Mesenchymal stem cell (in vitro differentiated cells and primary cell): ENCODE measurements at regions not wholly inside any gene's neighbourhood (a gene's known extent, or its start where the extent isn't known, plus 50 kb on each side); places are given as distances from the start of the nearest gene placed in this dataset.

Experiments
- DNase-seq: peaks from one replicate; pipeline ENCODE4 v3.0.0-alpha.2; 2013
- H2AFZ ChIP-seq: one replicate; pipeline ENCODE4 v1.6.1; 2013; ENCODE audit warnings: low read depth, mild to moderate bottlenecking, control low read depth, inconsistent platforms, low read length, moderate library complexity
- H2AK5ac ChIP-seq: 2 replicates; pipeline ENCODE4 v1.6.1; 2013; ENCODE audit warnings: low read length, moderate library complexity, mild to moderate bottlenecking, inconsistent platforms; ENCODE audit not compliant: severe bottlenecking
- H2BK120ac ChIP-seq: one replicate; pipeline ENCODE4 v1.6.1; 2013; ENCODE audit warnings: low read depth, mild to moderate bottlenecking, inconsistent platforms, low read length, moderate library complexity
- H2BK12ac ChIP-seq, 2 experiments: one replicate each; pipeline ENCODE4 v1.6.1; 2013; ENCODE audit warnings: inconsistent platforms in 2 of 2, low read length in 2 of 2, mild to moderate bottlenecking in 2 of 2, moderate library complexity in 2 of 2, control low read depth in 1 of 2
- H2BK15ac ChIP-seq: one replicate; pipeline ENCODE4 v1.6.1; 2013; ENCODE audit warnings: mild to moderate bottlenecking, low read depth, inconsistent platforms; ENCODE audit not compliant: poor library complexity, severe bottlenecking
- H2BK5ac ChIP-seq: 2 replicates; pipeline ENCODE4 v1.6.1; 2013; ENCODE audit warnings: low read depth, mild to moderate bottlenecking, low read length, control low read depth, inconsistent platforms; ENCODE audit not compliant: poor library complexity, severe bottlenecking
- H3K14ac ChIP-seq, 2 experiments: one replicate each; pipeline ENCODE4 v1.6.1; 2013; ENCODE audit warnings: inconsistent platforms in 2 of 2, low read length in 2 of 2, control low read depth in 1 of 2, mild to moderate bottlenecking in 1 of 2, moderate library complexity in 1 of 2
- H3K18ac ChIP-seq, 2 experiments: one replicate each; pipeline ENCODE4 v1.6.1; 2013; ENCODE audit warnings: inconsistent platforms in 2 of 2, low read length in 2 of 2, control low read depth in 1 of 2, low read depth in 1 of 2, mild to moderate bottlenecking in 1 of 2
- H3K23ac ChIP-seq, 2 experiments: one replicate each; pipeline ENCODE4 v1.6.1; 2013; ENCODE audit warnings: inconsistent platforms in 2 of 2, low read length in 2 of 2, mild to moderate bottlenecking in 2 of 2, moderate library complexity in 2 of 2, control low read depth in 1 of 2
- H3K27ac ChIP-seq: 2 replicates; pipeline ENCODE4 v1.5.1; 2013; ENCODE audit warnings: mild to moderate bottlenecking, moderate library complexity, low read length, control low read depth, inconsistent platforms; ENCODE audit not compliant: poor library complexity, severe bottlenecking
- H3K27me3 ChIP-seq, 2 experiments: 2 replicates each; pipeline versions ENCODE4 v1.6.1 to v1.7.0; 2013; ENCODE audit warnings: low read length in 2 of 2, mild to moderate bottlenecking in 2 of 2, moderate library complexity in 2 of 2, control low read depth in 1 of 2, inconsistent platforms in 1 of 2; ENCODE audit not compliant: control insufficient read depth in 1 of 2, insufficient read depth in 1 of 2
- H3K36me3 ChIP-seq, 2 experiments: 2 replicates each; pipeline versions ENCODE4 v1.6.1 to v1.7.0; 2013; ENCODE audit warnings: low read length in 2 of 2, control low read depth in 1 of 2, inconsistent platforms in 1 of 2, low read depth in 1 of 2, mild to moderate bottlenecking in 1 of 2; ENCODE audit not compliant: insufficient read depth in 2 of 2, control insufficient read depth in 1 of 2
- H3K4ac ChIP-seq, 2 experiments: one replicate each; pipeline ENCODE4 v1.6.1; 2013; ENCODE audit warnings: inconsistent platforms in 2 of 2, low read length in 2 of 2, mild to moderate bottlenecking in 2 of 2, moderate library complexity in 2 of 2, control low read depth in 1 of 2, low read depth in 1 of 2
- H3K4me1 ChIP-seq: 2 replicates; pipeline ENCODE4 v1.6.1; 2013; ENCODE audit warnings: low read depth, low read length, control low read depth; ENCODE audit not compliant: control insufficient read depth, insufficient read depth
- H3K4me2 ChIP-seq: 2 replicates; pipeline ENCODE4 v1.6.1; 2013; ENCODE audit warnings: low read length, mild to moderate bottlenecking, inconsistent platforms; ENCODE audit not compliant: poor library complexity, severe bottlenecking
- H3K4me3 ChIP-seq, 2 experiments: 2 replicates each; pipeline versions ENCODE4 v1.5.1 to v1.7.0; 2013; ENCODE audit warnings: low read length in 2 of 2, mild to moderate bottlenecking in 2 of 2, control low read depth in 1 of 2, low read depth in 1 of 2; ENCODE audit not compliant: insufficient read depth in 1 of 2
- H3K79me1 ChIP-seq: replicated peaks from 2 replicates; pipeline ENCODE4 v1.6.1; 2013; ENCODE audit warnings: mild to moderate bottlenecking, control low read depth, low read length, inconsistent platforms; ENCODE audit not compliant: poor library complexity, severe bottlenecking
- H3K9ac ChIP-seq: 2 replicates; pipeline ENCODE4 v1.7.0; 2013; ENCODE audit warnings: mild to moderate bottlenecking, low read length, moderate library complexity
- H3K9me3 ChIP-seq: 2 replicates; pipeline ENCODE4 v1.7.0; 2013; ENCODE audit warnings: mild to moderate bottlenecking, low read length; ENCODE audit not compliant: control insufficient read depth
- H4K8ac ChIP-seq: one replicate; pipeline ENCODE4 v1.6.1; 2013; ENCODE audit warnings: inconsistent platforms, mild to moderate bottlenecking, low read length, moderate library complexity
- H4K91ac ChIP-seq: one replicate; pipeline ENCODE4 v1.6.1; 2013; ENCODE audit warnings: mild to moderate bottlenecking, low read length, inconsistent platforms
- WGBS: methylation state at CpG from one replicate; pipeline ENCODE4 v1.1.7; 2013; ENCODE audit warnings: mixed read lengths; 5-methylcytosine and 5-hydroxymethylcytosine counted together

- Histone ChIP-seq H2BK12ac (no peak overlapping the region), H3K79me1 (no peaks in the 10 kb centered on the region), H3K9me3 (no peaks in the 10 kb centered on the region), H4K8ac (no peak overlapping the region), H2AFZ (no peak overlapping the region), H3K36me3 (no peaks in the 10 kb centered on the region), H3K4me3 (no peak overlapping the region), H3K4me2 (no peak overlapping the region), H3K27ac (no peak overlapping the region), H3K14ac (no peak overlapping the region), H2BK15ac (no peak overlapping the region), H3K9ac (no peak overlapping the region), H4K91ac (no peak overlapping the region), H3K4me1 (no peaks in the 10 kb centered on the region), H3K23ac (no peak overlapping the region), H2AK5ac (no peak overlapping the region), H2BK5ac (no peak overlapping the region), H3K27me3 (no peaks in the 10 kb centered on the region), H3K18ac (no peak overlapping the region), H2BK120ac (no peak overlapping the region), H3K4ac (no peak overlapping the region)
- WGBS = 89% methylated on average over 1 of the region's 1 CpG
- no peak for DNase-seq
Observed at GRCh38 chr2:65885266-65885665, 452.9 kb upstream of the SPRED2 start.

- Histone ChIP-seq H2AFZ (no peak overlapping the region), H2BK5ac (no peak overlapping the region), H3K27ac (no peak overlapping the region), H3K4me1 (no peaks in the 10 kb centered on the region), H3K4me3 (no peak overlapping the region), H3K79me1 (no peaks in the 10 kb centered on the region), H3K23ac (no peak overlapping the region), H3K36me3 (no peaks in the 10 kb centered on the region), H2BK12ac (no peak overlapping the region), H3K18ac (no peak overlapping the region), H3K27me3 (no peaks in the 10 kb centered on the region), H3K4me2 (no peak overlapping the region), H3K14ac (no peak overlapping the region), H4K91ac (no peak overlapping the region), H2AK5ac (no peak overlapping the region), H2BK120ac (no peak overlapping the region), H3K9ac (no peak overlapping the region), H3K4ac (no peak overlapping the region), H3K9me3 (no peaks in the 10 kb centered on the region), H4K8ac (no peak overlapping the region), H2BK15ac (no peak overlapping the region)
- no peak for DNase-seq
- 0% methylated on average over 1 of the region's 1 CpG for WGBS
Observed at GRCh38 chr2:65881592-65881991, 449.2 kb upstream of the SPRED2 start.

- H3K23ac ChIP-seq = no peak overlapping the region
- no peak overlapping the region for H4K8ac ChIP-seq
- H4K91ac ChIP-seq = no peak overlapping the region
- no peak overlapping the region for H2BK12ac ChIP-seq
- H2AK5ac ChIP-seq = no peak overlapping the region
- no peak overlapping the region for H2BK120ac ChIP-seq
- H3K9me3 ChIP-seq = no peaks in the 10 kb centered on the region
- H2BK5ac ChIP-seq = no peak overlapping the region
- no peak overlapping the region for H3K4me2 ChIP-seq
- H3K4me3 ChIP-seq = no peak overlapping the region
- no peak overlapping the region for H3K14ac ChIP-seq
- 58% methylated on average over 7 of the region's 8 CpGs for WGBS
- no peak for DNase-seq
- H2BK15ac ChIP-seq = no peak overlapping the region
- no peak overlapping the region for H3K9ac ChIP-seq
- H3K4ac ChIP-seq = no peak overlapping the region
- no peak overlapping the region for H2AFZ ChIP-seq
- no peaks in the 10 kb centered on the region for H3K36me3 ChIP-seq
- no peak overlapping the region for H3K27ac ChIP-seq
- no peaks in the 10 kb centered on the region for H3K4me1 ChIP-seq
- no peaks in the 10 kb centered on the region for H3K27me3 ChIP-seq
- no peaks in the 10 kb centered on the region for H3K79me1 ChIP-seq
- H3K18ac ChIP-seq = no peak overlapping the region
Observed at GRCh38 chr2:65880436-65880835, 448.0 kb upstream of the SPRED2 start.

- no peak overlapping the region for H4K91ac ChIP-seq
- H2AFZ ChIP-seq = no peak overlapping the region
- no peaks in the 10 kb centered on the region for H3K27me3 ChIP-seq
- no peak overlapping the region for H4K8ac ChIP-seq
- no peak overlapping the region for H3K18ac ChIP-seq
- no peak overlapping the region for H3K14ac ChIP-seq
- no peak overlapping the region for H3K4me3 ChIP-seq
- peak; percentile 4 for DNase-seq
- no peak overlapping the region for H2BK12ac ChIP-seq
- H3K9me3 ChIP-seq = no peaks in the 10 kb centered on the region
- H2BK120ac ChIP-seq = no peak overlapping the region
- H3K4me1 ChIP-seq = no peaks in the 10 kb centered on the region
- no peak overlapping the region for H3K23ac ChIP-seq
- no peak overlapping the region for H3K27ac ChIP-seq
- no peak overlapping the region for H3K4ac ChIP-seq
- H3K36me3 ChIP-seq = no peaks in the 10 kb centered on the region
- H3K4me2 ChIP-seq = no peak overlapping the region
- H2AK5ac ChIP-seq = no peak overlapping the region
- H2BK5ac ChIP-seq = no peak overlapping the region
- WGBS = 65% methylated on average over 3 of the region's 3 CpGs
- H2BK15ac ChIP-seq = no peak overlapping the region
- H3K79me1 ChIP-seq = no peaks in the 10 kb centered on the region
- no peak overlapping the region for H3K9ac ChIP-seq
Observed at GRCh38 chr2:65878011-65878340, 445.6 kb upstream of the SPRED2 start.
